GM21786 (cell line): ENCODE measurements at regions not wholly inside any gene's neighbourhood (a gene's known extent, or its start where the extent isn't known, plus 50 kb on each side); places are given as distances from the start of the nearest gene placed in this dataset.
"Not testable (repeated sequence)": the region's sequence is repeated elsewhere in the genome, so short reads cannot be mapped to it uniquely, and the experiment has no call there.

ENCODE experiments used
- ATAC-seq: cut with Tn5 transposase; IDR thresholded peaks from one replicate; pipeline ENCODE4 v1.9.1; 2021; ENCODE audit not compliant: unreplicated experiment

GRCh38 chr20:48360342-48360975 is 467.3 kb downstream of the PREX1 start:
- ATAC-seq = peak; percentile 55

DNA sequence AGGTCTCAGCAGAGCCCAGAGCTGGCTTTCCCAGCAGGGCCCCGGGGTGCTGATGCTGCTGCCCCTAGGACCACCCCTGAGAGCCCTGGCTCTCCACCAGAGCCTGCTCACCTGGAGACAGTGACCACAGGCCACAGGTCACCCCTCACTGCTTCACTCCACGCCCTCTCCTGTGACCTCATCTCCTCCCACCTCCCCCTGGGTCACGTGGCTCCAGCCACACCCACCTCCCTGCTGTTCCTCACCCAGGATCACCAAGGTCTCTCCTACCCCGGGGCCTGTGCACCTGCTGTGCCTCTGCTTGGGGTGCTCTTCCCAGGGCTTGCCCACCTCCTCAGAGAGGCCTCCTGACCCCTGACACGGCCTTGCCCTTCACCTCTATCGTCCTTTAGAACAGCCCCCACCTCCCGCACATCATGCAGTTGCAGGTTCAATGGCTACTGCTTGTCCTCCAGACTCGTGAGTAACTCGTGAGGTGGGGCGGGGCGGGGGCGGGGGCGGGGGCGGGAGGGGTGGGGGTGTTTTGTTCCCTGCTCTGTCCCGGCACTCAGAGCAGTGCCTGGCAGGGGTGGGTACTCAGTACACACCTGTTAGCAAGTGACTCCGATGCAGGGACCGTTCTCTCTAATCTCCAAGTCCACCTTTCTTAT is 468.0 kb downstream of the PREX1 start:
- ATAC-seq = peak; percentile 79

DNA sequence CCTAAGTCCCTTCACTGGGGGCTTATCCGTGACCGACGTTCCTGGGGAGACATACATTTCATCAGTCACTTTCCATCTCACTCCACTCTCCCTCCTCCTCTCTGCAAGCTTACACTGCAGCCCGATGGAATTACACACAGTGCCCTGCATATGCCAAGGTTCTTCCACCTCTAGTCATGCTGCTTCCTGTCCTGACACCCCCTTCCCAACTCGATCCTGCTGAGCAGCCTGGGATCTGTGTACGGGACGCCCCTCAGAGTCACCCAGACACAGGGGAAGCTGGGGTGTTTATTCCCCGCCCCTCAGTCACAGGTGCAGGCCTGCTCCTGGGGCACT is 468.8 kb downstream of the PREX1 start:
- not testable (repeated sequence) for ATAC-seq

GRCh38 chr20:48358176-48359054 is 469.4 kb downstream of the PREX1 start:
- ATAC-seq = no peak

DNA sequence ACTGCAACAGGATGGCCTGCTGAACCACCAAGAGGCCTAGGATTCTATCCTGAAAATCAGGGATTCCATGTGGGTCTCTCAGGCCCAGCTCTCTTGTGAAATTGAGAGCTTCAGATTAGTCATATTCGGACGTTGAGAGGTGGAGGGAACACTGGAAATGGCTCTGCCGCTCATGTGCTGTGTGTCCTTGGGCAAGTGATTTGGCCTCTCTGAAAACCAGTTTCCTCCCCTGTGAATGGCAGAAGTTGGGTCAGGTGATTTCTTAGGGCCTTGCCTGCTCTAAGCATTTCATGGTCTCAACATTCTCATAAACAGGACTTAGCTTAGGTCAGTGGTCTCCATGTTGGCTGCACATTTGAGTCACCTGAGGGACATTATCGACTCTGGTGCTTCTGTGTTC is 470.1 kb downstream of the PREX1 start:
- ATAC-seq = no peak

DNA sequence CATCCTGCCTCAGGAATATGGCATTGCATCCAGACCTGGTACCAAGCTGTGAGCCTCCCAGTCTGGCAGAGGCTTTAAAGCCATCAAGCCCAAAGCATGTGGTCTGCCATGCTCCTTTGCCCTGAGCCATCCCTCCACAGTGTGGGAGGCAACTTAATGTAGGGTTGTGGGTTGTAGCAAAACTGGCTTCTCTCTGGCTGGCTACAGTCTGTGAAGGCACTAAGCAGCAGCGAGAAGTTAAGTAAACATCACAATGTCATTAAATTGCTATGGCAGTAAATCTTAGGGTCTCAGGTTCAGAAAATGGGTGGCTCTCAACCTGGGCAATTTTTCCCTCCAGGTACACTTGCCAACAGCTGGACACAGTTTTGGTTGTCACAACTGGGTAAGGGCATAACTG is 472.9 kb downstream of the PREX1 start:
- ATAC-seq = no peak

- ATAC-seq = no peak
Observed at GRCh38 chr20:48354320-48354876, 473.4 kb downstream of the PREX1 start.

GRCh38 chr20:48352628-48353027 is 475.2 kb downstream of the PREX1 start:
- ATAC-seq = no peak

DNA sequence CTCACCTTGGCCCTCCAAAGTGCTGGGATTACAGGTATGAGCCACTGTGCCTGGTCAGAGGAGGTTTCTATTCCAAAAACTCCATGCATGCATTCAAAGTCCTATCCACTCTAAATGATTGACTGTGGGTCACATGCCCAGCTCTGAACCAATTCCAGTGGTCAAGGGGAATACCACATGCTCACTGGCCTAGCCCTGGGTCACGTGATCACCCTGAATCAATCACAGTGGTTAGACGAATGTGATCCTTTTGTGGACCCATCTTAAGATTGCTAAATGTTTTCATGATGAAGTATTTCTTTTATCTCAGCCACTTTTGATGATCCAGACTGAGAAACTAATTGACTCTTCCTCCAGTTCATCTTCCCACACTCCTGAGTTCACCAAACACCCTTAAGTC is 475.8 kb downstream of the PREX1 start:
- ATAC-seq = no peak

GRCh38 chr20:48350313-48350988 is 477.3 kb downstream of the PREX1 start:
- no peak for ATAC-seq

DNA sequence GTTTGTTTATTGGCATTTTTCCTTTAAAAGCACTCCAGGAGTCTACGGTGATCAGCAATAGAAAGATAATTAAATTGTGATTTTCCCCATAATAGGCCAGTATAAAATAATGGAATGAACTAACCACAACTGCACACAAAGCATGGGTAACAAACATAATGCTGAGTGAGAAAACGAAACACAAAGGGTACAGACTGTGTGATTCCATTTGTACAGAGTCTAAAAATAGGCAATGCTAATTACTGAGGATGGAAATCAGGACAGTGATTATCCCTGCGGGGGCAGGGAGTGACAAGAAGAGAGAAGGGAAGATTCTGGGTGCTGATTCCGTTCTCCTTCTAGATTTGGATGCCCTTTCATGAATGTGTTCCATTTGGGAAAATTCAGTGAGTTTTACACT is 478.1 kb downstream of the PREX1 start:
- no peak for ATAC-seq

- ATAC-seq = no peak
Observed at GRCh38 chr20:48348022-48348421, 479.8 kb downstream of the PREX1 start.

GRCh38 chr20:48342822-48343513 is 484.8 kb downstream of the PREX1 start:
- ATAC-seq = no peak

- no peak for ATAC-seq
Observed at GRCh38 chr20:48340883-48341281, 486.9 kb downstream of the PREX1 start.

GRCh38 chr20:48339986-48340882 is 487.6 kb downstream of the PREX1 start:
- ATAC-seq = no peak

DNA sequence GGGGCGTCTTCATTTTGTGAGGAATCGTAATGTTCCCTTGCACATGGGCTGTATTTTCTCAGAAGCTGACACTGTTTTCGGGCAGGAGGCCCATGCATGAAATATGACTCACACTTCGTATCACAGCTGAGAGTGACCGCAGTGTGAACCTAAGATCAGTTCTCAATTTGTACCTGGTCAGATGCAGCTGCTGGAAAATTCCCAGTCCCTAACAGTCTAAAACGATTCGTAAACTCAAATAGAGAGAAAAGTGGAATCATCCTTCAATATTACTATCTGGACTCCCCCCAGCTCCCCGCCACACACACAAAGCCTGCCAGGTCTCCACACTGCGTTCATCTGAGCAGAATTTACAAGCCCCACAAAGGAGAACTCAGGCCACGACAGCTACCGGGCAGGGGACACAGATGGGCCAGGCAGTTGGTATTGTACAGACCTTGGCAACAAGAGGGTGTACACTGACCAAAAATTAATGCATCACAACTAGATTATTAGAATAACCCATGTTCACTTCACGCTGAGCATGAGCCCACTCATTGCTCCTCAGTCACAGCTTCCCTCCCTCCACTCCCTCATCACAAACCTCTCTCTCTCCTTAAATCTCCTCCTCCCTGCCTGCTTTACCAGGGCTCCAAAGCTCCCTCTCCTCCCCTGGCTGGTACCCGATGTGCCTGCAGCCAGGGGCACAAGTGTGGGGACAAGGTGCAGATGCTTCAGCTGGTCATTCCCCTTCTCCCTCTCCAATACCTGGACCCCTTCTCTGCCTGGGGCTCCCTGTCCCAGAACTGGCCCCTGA is 488.4 kb downstream of the PREX1 start:
- no peak for ATAC-seq

DNA sequence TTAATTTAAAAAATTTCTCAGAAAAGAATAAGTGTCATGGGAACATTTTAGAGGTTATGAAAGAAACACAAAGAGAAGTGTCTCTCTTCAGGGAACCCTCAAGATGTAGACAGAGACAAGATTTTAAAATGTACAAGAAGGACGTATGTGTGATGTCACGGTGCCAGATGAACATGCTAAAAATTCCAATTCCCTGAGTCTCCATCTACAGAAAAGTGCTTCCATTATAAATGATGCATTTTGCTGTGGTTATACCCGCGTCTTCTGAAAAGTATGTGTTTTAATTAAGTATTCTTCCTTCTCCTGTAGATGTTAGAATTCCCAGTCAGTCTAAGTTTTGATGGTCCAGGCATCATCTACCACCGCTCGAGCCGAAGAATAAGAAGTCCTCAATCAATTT is 489.1 kb downstream of the PREX1 start:
- ATAC-seq = no peak

DNA sequence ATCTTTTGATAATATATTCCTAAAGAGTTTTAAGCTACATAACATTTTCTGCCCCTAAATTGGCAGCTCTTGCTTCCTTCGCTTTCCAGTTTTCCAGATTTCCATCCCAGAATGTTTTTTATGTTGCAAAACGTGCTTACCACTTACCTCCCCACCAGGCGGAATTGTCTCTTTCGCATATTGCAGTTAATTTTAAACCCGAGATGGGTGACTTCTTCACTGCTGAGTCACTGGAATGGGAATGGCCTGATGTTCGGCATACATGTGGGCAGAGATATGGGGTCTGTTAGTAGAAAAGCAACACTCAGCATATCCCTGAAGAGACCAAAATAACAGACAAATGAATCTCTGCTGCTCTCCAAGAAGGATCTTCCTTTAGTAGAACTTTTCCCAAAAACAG is 491.2 kb downstream of the PREX1 start:
- ATAC-seq = no peak
